HG03469 (cell line): ENCODE measurements at regions not wholly inside any gene's neighbourhood (a gene's known extent, or its start where the extent isn't known, plus 50 kb on each side); places are given as distances from the start of the nearest gene placed in this dataset.

ENCODE experiments used
- ATAC-seq: cut with Tn5 transposase; IDR thresholded peaks from one replicate; pipeline ENCODE4 v1.9.1; 2021; ENCODE audit warnings: mild to moderate bottlenecking, moderate library complexity, moderate number of reproducible peaks; ENCODE audit not compliant: unreplicated experiment

GRCh38 chr3:70899816-70900215, 587.4 kb upstream of the MDFIC2 start:
- ATAC-seq, result no peak

- ATAC-seq, result no peak
Measured at GRCh38 chr3:70890020-70890394, 577.6 kb upstream of the MDFIC2 start.

DNA sequence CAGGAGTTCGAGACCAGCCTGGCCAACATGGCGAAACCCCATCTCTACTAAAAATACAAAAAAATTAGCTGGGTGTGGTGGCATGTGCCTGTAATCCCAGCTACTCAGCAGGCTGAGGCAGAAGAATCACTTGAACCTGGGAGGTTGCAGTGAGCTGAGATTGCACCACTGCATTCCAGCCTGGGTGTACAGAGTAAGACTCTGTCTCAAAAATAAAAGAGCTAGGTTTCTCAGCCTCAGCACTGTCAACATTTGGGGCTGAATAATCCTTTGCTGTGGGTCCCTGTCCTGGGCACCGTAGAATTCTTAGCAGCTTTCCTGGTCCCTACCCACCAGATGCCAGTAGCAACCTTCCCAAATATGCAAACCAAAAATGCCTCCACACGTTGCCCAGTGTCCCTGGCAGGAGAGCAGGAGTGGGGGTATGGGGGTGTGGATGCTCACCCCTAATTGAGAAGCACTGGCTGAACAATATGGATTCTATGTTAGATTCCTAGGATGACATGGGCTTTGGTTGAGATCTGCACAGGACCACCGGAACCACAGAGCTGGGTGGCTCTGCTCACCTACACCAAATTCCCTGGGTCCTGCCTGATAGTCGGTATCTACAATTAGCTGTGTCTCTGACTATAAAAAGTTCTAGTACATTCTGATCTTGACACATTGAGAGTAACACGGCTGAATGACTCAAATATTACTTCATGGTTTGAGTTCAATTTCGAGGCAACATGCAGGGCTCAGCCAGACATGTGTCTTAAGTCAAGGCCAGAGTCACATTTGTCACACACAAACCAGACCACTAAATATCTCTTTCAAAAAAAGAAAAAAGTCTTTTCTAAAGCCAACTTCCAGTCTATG, 577.0 kb upstream of the MDFIC2 start:
- ATAC-seq, result no peak

DNA sequence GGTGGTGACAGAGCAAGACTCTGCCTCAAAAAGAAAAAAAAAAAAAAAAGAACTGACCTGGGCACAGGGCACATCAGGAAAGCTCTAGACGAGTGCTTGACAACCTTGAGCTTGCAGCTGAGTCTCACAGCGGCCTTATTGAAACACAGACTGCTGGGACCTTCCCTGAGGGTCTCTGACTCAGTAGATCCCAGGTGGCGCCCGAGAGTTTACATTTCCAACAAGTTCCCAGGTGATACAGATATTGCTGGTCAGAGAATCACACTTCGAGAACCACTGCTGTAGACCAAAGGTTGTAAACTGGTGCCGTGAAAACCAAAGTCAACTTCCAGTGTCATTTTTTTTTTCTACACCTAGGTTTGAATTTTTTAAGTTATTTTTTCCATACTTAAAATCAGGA, 573.2 kb upstream of the MDFIC2 start:
- no peak for ATAC-seq

DNA sequence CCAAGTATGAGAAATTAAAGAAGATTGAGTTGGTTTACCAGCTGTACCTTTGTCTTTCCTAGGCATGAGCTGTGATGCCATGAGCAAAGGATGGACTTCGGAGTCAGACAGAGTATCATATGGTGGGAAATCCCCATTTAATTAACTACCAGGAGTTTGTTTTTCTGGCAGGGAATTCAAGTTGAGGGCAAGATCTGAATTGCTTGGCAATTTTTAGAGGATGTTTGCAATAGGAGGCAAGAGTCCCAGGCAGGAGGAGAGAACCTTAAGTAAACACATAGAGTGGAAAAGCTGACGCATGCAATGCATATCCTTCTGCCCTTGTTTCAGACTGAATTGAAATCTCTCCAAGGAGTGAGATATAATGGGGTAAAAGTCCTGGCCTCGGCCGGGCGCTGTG, 569.7 kb upstream of the MDFIC2 start:
- no peak for ATAC-seq

GRCh38 chr3:70880421-70880820, 568.0 kb upstream of the MDFIC2 start:
- no peak for ATAC-seq

- ATAC-seq, result no peak
Measured at GRCh38 chr3:70876154-70876553, 563.7 kb upstream of the MDFIC2 start.

- no peak for ATAC-seq
Measured at GRCh38 chr3:70874196-70874595, 561.8 kb upstream of the MDFIC2 start.

DNA sequence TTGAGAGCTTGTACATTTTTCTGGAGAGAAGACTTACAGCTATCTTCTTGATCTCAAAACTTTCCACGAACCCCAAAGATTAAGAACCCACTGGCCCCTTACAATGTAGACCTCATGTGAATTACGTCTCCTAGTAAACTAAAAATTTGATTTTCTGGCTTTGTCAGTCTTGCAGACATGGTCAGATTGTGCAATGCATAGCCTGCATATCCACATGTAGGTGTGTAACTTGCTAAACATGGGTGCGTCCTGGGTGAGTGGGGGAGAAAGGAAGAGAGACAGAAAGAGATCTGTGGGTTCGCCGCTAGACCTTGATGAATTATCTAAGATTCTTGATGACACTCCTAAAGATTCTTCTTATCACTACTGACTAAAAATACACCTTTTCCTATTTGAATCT, 561.2 kb upstream of the MDFIC2 start:
- no peak for ATAC-seq

GRCh38 chr3:70871909-70872656, 559.6 kb upstream of the MDFIC2 start:
- ATAC-seq, result no peak

- no peak for ATAC-seq
Measured at GRCh38 chr3:70870576-70870975, 558.1 kb upstream of the MDFIC2 start.

GRCh38 chr3:70868561-70868960, 556.1 kb upstream of the MDFIC2 start:
- ATAC-seq, result no peak

GRCh38 chr3:70863049-70863448, 550.6 kb upstream of the MDFIC2 start:
- ATAC-seq, result no peak

DNA sequence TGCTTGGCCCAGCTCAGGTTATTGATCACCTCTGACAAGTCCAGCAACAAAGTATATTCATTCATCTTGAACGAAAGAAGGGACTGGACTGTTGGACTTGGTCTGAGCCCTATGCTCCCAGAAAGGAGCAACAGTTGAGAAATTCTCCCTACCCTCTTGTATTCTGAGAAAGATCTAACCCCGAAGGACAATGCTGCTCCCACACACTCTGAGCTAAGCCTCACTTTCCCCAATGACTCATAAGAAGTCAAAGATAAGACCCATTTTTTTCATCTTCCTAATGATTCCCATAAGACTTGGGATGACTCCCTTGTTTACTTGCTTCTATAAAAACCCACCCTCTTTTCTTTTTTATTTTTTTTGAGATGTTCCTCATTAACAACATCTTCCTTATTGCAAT, 549.4 kb upstream of the MDFIC2 start:
- no peak for ATAC-seq

DNA sequence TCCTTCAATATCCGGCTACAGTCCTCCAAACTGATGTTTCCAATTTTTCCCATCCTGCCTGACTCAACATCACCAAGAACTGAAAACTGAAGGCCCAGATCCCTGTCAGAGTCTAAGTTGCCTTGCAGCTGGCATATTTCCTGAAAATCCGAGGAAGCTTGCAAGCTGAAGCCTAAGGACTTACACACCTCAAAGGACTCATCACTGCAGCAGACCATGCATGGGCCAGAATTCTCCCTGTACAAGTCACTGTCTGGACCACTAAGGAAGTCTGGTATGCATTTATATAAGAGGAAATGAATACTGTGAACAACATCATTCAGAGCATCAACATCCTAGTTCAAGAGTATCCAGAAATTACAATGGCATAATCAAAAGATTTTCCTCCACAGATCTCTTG, 548.8 kb upstream of the MDFIC2 start:
- no peak for ATAC-seq

DNA sequence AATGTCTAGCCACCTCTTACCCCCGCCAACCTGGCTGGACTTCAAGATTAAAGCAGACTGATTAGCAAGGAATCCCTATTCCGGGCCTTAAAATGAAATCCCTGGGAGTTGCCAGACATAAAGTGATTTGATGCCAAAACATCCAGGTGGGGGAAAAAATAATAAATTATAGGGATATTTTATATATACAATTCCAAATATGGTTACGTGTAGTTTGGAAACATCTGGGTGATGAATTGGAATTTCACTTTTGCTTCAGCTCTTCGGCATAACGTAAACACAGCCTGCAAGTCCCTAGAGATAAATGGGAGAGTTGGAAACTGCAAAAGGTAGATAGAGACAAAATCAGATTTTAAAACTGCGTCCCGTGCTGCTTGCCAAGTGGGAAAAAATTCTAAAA, 545.5 kb upstream of the MDFIC2 start:
- ATAC-seq, result no peak

- no peak for ATAC-seq
Measured at GRCh38 chr3:70856414-70857162, 544.1 kb upstream of the MDFIC2 start.

DNA sequence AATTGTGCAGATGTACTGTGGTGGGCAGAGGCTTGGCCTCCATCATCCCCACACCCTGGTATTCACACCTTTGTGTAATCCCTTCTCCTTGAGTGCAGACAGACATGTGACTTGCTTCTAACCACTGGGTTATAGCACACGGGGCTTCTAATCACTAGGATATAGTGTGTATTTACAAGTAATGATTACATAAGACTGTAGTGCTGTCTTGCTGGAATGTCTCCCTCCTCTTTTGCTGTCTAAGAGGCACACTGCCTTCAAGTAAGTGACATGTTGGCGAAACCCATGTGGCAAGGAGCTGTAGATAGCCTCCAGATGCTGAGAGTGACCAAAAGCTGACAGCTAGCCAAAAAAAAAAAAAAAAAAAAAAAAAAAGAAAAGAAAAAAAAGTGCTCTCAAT, 542.7 kb upstream of the MDFIC2 start:
- ATAC-seq, result no peak

DNA sequence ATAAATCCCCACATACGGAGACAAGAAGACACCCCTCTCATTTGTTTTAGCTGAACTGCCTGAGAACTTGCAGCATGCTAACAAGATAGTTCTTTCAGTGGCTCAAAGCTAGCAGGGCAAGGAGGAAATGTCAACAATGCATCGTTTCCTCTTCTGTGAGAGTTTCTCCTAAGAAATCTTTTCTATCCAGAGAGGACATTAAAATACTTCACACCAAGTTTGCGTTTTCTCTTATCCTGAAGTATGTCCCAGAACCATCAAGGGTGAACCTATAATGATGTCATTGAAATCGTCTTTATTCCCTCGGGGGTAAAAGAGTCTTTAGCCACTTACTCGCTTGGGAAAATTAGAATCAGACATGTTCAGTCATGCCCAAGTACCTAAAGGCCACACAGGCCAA, 541.7 kb upstream of the MDFIC2 start:
- no peak for ATAC-seq

GRCh38 chr3:70853161-70853944, 540.9 kb upstream of the MDFIC2 start:
- ATAC-seq, result no peak
